ENCODE measurements at regions not wholly inside any gene's neighbourhood (a gene's known extent, or its start where the extent isn't known, plus 50 kb on each side); places are given as distances from the start of the nearest gene placed in this dataset.

- DNase-seq (ENCODE audit: low read depth in 2 of 2): no peak
- TF ChIP-seq, protein P1, sequence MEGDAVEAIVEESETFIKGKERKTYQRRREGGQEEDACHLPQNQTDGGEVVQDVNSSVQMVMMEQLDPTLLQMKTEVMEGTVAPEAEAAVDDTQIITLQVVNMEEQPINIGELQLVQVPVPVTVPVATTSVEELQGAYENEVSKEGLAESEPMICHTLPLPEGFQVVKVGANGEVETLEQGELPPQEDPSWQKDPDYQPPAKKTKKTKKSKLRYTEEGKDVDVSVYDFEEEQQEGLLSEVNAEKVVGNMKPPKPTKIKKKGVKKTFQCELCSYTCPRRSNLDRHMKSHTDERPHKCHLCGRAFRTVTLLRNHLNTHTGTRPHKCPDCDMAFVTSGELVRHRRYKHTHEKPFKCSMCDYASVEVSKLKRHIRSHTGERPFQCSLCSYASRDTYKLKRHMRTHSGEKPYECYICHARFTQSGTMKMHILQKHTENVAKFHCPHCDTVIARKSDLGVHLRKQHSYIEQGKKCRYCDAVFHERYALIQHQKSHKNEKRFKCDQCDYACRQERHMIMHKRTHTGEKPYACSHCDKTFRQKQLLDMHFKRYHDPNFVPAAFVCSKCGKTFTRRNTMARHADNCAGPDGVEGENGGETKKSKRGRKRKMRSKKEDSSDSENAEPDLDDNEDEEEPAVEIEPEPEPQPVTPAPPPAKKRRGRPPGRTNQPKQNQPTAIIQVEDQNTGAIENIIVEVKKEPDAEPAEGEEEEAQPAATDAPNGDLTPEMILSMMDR (IDR thresholded peaks at IDR 0.05; ENCODE audit: low read depth, low read length): no peak
- no peak overlapping the region for H3K4me3 ChIP-seq (replicated peaks in 1 of 2; ENCODE audit: low read depth in 2 of 2, low read length in 2 of 2)
Measured at GRCh38 chr1:65092691-65093090, 55.3 kb upstream of the AK4 start.

- no peak for DNase-seq (ENCODE audit: low read depth in 2 of 2)
- no peak overlapping the region for H3K4me3 ChIP-seq (replicated peaks in 1 of 2; ENCODE audit: low read depth in 2 of 2, low read length in 2 of 2)
- TF ChIP-seq, protein P1 (IDR thresholded peaks at IDR 0.05; ENCODE audit: low read depth, low read length): no peak
Measured at GRCh38 chr1:65097076-65097475, 50.9 kb upstream of the AK4 start.
